ENCODE measurements at regions not wholly inside any gene's neighbourhood (a gene's known extent, or its start where the extent isn't known, plus 50 kb on each side); places are given as distances from the start of the nearest gene placed in this dataset.
A peak's percentile ranks its signal among the peaks of the same experiment; 100 is the strongest.

GRCh38 chr15:66858423-66859207 lies 156.6 kb downstream of the SMAD6 start:
- Histone ChIP-seq H4K91ac (ENCODE audit: insufficient read length, low read depth, low read length) (no peak overlapping the region), H3K56ac (ENCODE audit: insufficient read length, low read depth, low read length) (no peak overlapping the region), H3K27ac (ENCODE audit: insufficient read length, low read depth, low read length) (no peak overlapping the region), H3K4me2 (ENCODE audit: insufficient read depth, insufficient read length, low read length) (no peak overlapping the region), H3K27me3 (ENCODE audit: insufficient read depth, low read length) (no peaks in the 10 kb centered on the region), H3K79me1 (ENCODE audit: insufficient read depth, low read depth, low read length, poor library complexity, severe bottlenecking) (no peaks in the 10 kb centered on the region), H3K18ac (ENCODE audit: insufficient read length, low read depth, low read length) (no peak overlapping the region), H3K23me2 (ENCODE audit: insufficient read length, low read depth, low read length, poor library complexity, severe bottlenecking) (no peaks in the 10 kb centered on the region), H3K23ac (ENCODE audit: insufficient read length, low read depth, low read length) (no peak overlapping the region), H4K20me1 (ENCODE audit: control insufficient read depth, insufficient read depth, insufficient read length) (no peaks in the 10 kb centered on the region), H2BK20ac (ENCODE audit: low read depth, low read length, poor library complexity, severe bottlenecking) (no peak overlapping the region), H3T11ph (ENCODE audit: low read length) (no peak overlapping the region), H4K5ac (ENCODE audit: insufficient read length, low read depth, low read length) (no peak overlapping the region), H2BK15ac (ENCODE audit: low read depth, low read length) (no peak overlapping the region), H4K8ac (replicated peaks; ENCODE audit: insufficient read length, low read depth, low read length) (no peak overlapping the region), H3K9me3 (ENCODE audit: control insufficient read depth, low read depth, low read length) (no peaks in the 10 kb centered on the region), H3K9ac (ENCODE audit: extremely low read depth, insufficient read length, low read length) (no peak overlapping the region), H3K79me2 (ENCODE audit: insufficient read depth, low read length) (no peaks in the 10 kb centered on the region), H3K4ac (ENCODE audit: low read depth, low read length) (no peak overlapping the region), H3K14ac (ENCODE audit: insufficient read depth, low read length) (no peak overlapping the region), H2BK120ac (ENCODE audit: low read depth, low read length, poor library complexity, severe bottlenecking) (no peak overlapping the region), H3K4me1 (ENCODE audit: insufficient read depth, low read length) (no peaks in the 10 kb centered on the region), H2BK12ac (ENCODE audit: insufficient read length, low read depth, low read length) (no peak overlapping the region), H2AK5ac (ENCODE audit: insufficient read length, low read length) (no peak overlapping the region), H2AFZ (ENCODE audit: low read length) (no peak overlapping the region), H2BK5ac (ENCODE audit: insufficient read length, low read length) (no peak overlapping the region)
- Mint-ChIP-seq H3K36me3 (ENCODE audit: insufficient read depth in 1 of 3, low read depth in 3 of 3) (no peaks in the 10 kb centered on the region), H3K9me3 (no peaks in the 10 kb centered on the region), H3K27ac (no peak overlapping the region), H3K27me3 (ENCODE audit: low read depth) (peaks cover 10% of the 10 kb centered on the region), H3K4me1 (peaks cover 11 to 20% of the 10 kb centered on the region in 2 experiments), H3K4me3 (no peak overlapping the region)
- DNase-seq, result peak; percentile 12
- WGBS (ENCODE audit: extremely low coverage, insufficient read length, low lambda C conversion rate), result no CpG with 5 or more reads among the region's 7 CpGs
- no peak for TF ChIP-seq CTCF (conservative IDR thresholded peaks at IDR 0.05)

Data from H9 (cell line).